Vagina (tissue), 2 donors: ENCODE measurements at regions not wholly inside any gene's neighbourhood (a gene's known extent, or its start where the extent isn't known, plus 50 kb on each side); places are given as distances from the start of the nearest gene placed in this dataset.

ENCODE experiments used
- DNase-seq, 2 donors: peaks; one replicate each; pipeline ENCODE4 v3.0.0-alpha.2; 2017; ENCODE audit errors: extremely low spot score in 2 of 2
- H3K27ac ChIP-seq: fragments of 200-600 bp; sonication (generic); one replicate; pipeline ENCODE4 v1.5.1; 2019
- H3K27me3 ChIP-seq: fragments of 200-600 bp; sonication (generic); one replicate; pipeline ENCODE4 v1.5.1; 2019
- H3K36me3 ChIP-seq, 2 donors: fragments of 200-600 bp; sonication (generic); one replicate each; pipeline ENCODE4 v1.5.1; 2017 to 2019
- H3K4me1 ChIP-seq: fragments of 200-600 bp; sonication (generic); one replicate; pipeline ENCODE4 v1.5.1; 2019
- H3K4me3 ChIP-seq, 2 donors: fragments of 200-600 bp; sonication (generic); 1 replicate in 1 of 2; 2 replicates in 1 of 2; pipeline ENCODE4 v1.5.1; 2016 to 2019
- H3K9me3 ChIP-seq: fragments of 200-600 bp; sonication (generic); one replicate; pipeline ENCODE4 v1.5.1; 2019
- POLR2A ChIP-seq, 2 donors: fragments of 450-650 bp; IDR thresholded peaks; one replicate each; pipeline ENCODE4 v1.6.1; 2017; ENCODE audit warnings: antibody characterized with exemption in 2 of 2, mild to moderate bottlenecking in 2 of 2, moderate library complexity in 2 of 2
- POLR2AphosphoS5 ChIP-seq, 2 donors: sonication (generic); formaldehyde crosslinking; IDR thresholded peaks; one replicate each; pipeline ENCODE4 v1.9.0; 2017; ENCODE audit warnings: antibody characterized with exemption in 2 of 2, mild to moderate bottlenecking in 2 of 2, low read depth in 1 of 2; ENCODE audit not compliant: insufficient read depth in 1 of 2
- intact Hi-C: fragments of 100-400 bp; cut with DNase I; formaldehyde crosslinking; loops from one replicate; pipeline ENCODE4 v1.15.1; 2023
- TF ChIP-seq, protein P1 (sequence below), 3 experiments: fragments of 450-650 bp in 2 of 3; fragments of 200-600 bp in 1 of 3; sonication (generic) in 1 of 3; IDR thresholded peaks; one replicate each; pipeline ENCODE4 v1.5.1; 2017 to 2019; ENCODE audit warnings: antibody characterized with exemption in 3 of 3, mild to moderate bottlenecking in 2 of 3, moderate library complexity in 2 of 3

DNA sequence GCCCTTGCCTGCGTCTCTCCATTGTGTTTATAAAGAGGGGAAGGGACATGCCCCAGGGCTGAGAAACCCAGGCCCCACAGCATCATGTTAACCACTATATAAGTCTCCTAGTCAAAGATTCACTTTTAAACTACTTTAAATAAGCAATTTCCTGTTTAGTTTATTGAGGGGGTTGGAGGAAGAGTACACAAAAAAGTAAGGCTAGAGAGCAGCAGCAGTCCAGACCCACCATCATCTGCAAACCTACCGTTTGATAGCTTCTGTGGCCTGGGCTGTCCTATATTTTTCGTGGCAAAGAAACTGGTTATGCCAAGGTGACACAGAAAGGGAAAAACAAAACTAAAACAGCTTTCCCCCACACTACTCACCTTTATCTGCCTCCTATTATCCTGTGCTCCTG, 646.1 kb downstream of the IRS1 start:
- TF ChIP-seq POLR2AphosphoS5 (IDR thresholded peaks at IDR 0.05; ENCODE audit: insufficient read depth in 1 of 2, low read depth in 1 of 2) (no peak), POLR2A (IDR thresholded peaks at IDR 0.05) (no peak)
- TF ChIP-seq, protein P1, sequence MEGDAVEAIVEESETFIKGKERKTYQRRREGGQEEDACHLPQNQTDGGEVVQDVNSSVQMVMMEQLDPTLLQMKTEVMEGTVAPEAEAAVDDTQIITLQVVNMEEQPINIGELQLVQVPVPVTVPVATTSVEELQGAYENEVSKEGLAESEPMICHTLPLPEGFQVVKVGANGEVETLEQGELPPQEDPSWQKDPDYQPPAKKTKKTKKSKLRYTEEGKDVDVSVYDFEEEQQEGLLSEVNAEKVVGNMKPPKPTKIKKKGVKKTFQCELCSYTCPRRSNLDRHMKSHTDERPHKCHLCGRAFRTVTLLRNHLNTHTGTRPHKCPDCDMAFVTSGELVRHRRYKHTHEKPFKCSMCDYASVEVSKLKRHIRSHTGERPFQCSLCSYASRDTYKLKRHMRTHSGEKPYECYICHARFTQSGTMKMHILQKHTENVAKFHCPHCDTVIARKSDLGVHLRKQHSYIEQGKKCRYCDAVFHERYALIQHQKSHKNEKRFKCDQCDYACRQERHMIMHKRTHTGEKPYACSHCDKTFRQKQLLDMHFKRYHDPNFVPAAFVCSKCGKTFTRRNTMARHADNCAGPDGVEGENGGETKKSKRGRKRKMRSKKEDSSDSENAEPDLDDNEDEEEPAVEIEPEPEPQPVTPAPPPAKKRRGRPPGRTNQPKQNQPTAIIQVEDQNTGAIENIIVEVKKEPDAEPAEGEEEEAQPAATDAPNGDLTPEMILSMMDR (IDR thresholded peaks at IDR 0.05), result no peak
- no peaks in the 10 kb centered on the region for H3K27me3 ChIP-seq
- H3K4me1 ChIP-seq, result peaks cover 10% of the 10 kb centered on the region
- DNase-seq, result no peak
- H3K27ac ChIP-seq, result no peak overlapping the region
- intact Hi-C loops, result no loop called here
- H3K36me3 ChIP-seq, result no peaks in the 10 kb centered on the region
- H3K9me3 ChIP-seq, result no peaks in the 10 kb centered on the region
- H3K4me3 ChIP-seq, result no peak overlapping the region

GRCh38 chr2:226151157-226151556, 648.5 kb downstream of the IRS1 start:
- intact Hi-C loops, result no loop called here
- TF ChIP-seq POLR2A (IDR thresholded peaks at IDR 0.05), result no peak
- TF ChIP-seq, protein P1 (IDR thresholded peaks at IDR 0.05), result no peak
- no peak for TF ChIP-seq POLR2AphosphoS5 (IDR thresholded peaks at IDR 0.05; ENCODE audit: insufficient read depth in 1 of 2, low read depth in 1 of 2)
- peak overlapping the region; percentile 36 for H3K27ac ChIP-seq
- H3K27me3 ChIP-seq, result no peaks in the 10 kb centered on the region
- H3K9me3 ChIP-seq, result no peaks in the 10 kb centered on the region
- no peaks in the 10 kb centered on the region for H3K36me3 ChIP-seq
- peaks cover 10% of the 10 kb centered on the region for H3K4me1 ChIP-seq
- no peak overlapping the region for H3K4me3 ChIP-seq
- DNase-seq, result no peak

DNA sequence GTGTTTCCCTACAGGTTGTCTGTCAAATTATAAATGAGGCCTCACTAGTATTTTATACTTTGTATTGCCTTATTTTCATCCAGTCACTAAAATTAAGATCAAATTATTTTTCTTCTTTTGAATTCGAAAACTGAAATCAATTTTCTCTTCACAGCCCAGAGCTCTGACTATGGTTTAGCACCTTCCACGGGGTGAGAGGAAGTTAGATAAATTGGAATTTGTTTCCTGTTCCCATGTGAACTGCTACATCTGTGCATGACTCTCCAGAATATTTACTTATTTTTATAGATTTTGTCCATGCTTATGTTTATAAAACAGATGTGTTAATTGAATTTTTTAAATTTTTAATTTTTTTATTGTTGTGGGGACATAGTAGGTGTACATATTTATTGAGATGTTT, 656.5 kb downstream of the IRS1 start:
- Histone ChIP-seq H3K4me3 (no peak overlapping the region), H3K9me3 (no peaks in the 10 kb centered on the region), H3K4me1 (no peaks in the 10 kb centered on the region), H3K27ac (no peak overlapping the region), H3K36me3 (no peaks in the 10 kb centered on the region), H3K27me3 (no peaks in the 10 kb centered on the region)
- no peak for TF ChIP-seq POLR2AphosphoS5 (IDR thresholded peaks at IDR 0.05; ENCODE audit: insufficient read depth in 1 of 2, low read depth in 1 of 2)
- no peak for TF ChIP-seq POLR2A (IDR thresholded peaks at IDR 0.05)
- TF ChIP-seq, protein P1 (IDR thresholded peaks at IDR 0.05), result no peak
- DNase-seq, result no peak
- intact Hi-C loops, result no loop called here

- TF ChIP-seq, protein P1 (IDR thresholded peaks at IDR 0.05), result no peak
- TF ChIP-seq POLR2A (IDR thresholded peaks at IDR 0.05) (no peak), POLR2AphosphoS5 (IDR thresholded peaks at IDR 0.05; ENCODE audit: insufficient read depth in 1 of 2, low read depth in 1 of 2) (no peak)
- Histone ChIP-seq H3K9me3 (no peaks in the 10 kb centered on the region), H3K4me1 (no peaks in the 10 kb centered on the region), H3K27ac (no peak overlapping the region), H3K27me3 (no peaks in the 10 kb centered on the region), H3K36me3 (no peaks in the 10 kb centered on the region), H3K4me3 (no peak overlapping the region)
- intact Hi-C loops, result no loop called here
- DNase-seq, result no peak
Observed at GRCh38 chr2:226142463-226142862, 657.2 kb downstream of the IRS1 start.

GRCh38 chr2:226140594-226140993, 659.0 kb downstream of the IRS1 start:
- Histone ChIP-seq H3K27me3 (no peaks in the 10 kb centered on the region), H3K9me3 (no peaks in the 10 kb centered on the region), H3K27ac (no peak overlapping the region), H3K36me3 (no peaks in the 10 kb centered on the region), H3K4me1 (no peaks in the 10 kb centered on the region), H3K4me3 (no peak overlapping the region)
- intact Hi-C loops, result no loop called here
- TF ChIP-seq, protein P1 (IDR thresholded peaks at IDR 0.05), result no peak
- no peak for DNase-seq
